ENCODE measurements at regions not wholly inside any gene's neighbourhood (a gene's known extent, or its start where the extent isn't known, plus 50 kb on each side); places are given as distances from the start of the nearest gene placed in this dataset.
"Not testable (repeated sequence)": the region's sequence is repeated elsewhere in the genome, so short reads cannot be mapped to it uniquely, and the experiment has no call there.

GRCh38 chr4:107468812-107469211, 251.2 kb downstream of the PAPSS1 start:
- no peak for DNase-seq (ENCODE audit: low spot score)

DNA sequence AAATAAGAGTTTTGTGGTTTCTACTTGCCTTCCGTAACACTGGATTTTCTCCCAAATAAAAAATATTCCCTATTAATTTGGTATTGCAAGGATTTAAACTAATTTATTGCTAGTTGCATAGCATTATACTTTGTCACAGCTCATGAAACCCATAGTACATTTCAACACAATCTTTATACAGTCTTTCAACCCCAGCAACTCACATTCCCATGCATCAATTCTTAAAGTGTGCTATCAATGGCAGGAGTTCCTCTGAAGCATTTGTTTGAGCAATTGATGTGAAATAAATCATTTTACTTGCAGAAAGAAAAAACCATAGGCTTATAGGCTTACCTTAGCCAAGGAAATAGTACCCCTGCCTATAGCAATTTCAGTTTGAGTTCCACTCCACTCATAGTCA, 251.9 kb downstream of the PAPSS1 start:
- DNase-seq (ENCODE audit: low spot score) = no peak

DNA sequence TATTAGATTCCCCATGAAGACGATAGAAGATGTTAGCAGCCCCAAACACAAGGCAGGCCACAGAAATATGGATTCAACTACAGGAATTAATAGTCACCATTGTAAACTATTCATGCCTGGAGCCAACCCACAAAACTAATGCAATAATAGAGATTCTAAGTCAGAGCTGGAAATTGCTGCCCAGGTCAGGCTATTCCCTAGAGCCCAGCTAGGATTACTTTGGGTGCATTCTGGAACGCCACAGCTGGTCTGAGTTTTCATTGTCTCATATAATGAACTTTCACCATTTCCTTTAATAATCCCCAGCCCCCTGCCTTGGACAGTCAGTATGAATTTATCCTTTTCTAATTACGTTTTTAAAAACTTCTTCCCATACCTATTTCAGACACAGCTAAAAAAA, 252.6 kb downstream of the PAPSS1 start:
- DNase-seq (ENCODE audit: low spot score) = no peak

- DNase-seq (ENCODE audit: low spot score) = no peak
Observed at GRCh38 chr4:107458194-107458593, 261.8 kb downstream of the PAPSS1 start.

GRCh38 chr4:107453987-107454386, 266.0 kb downstream of the PAPSS1 start:
- no peak for DNase-seq (ENCODE audit: low spot score)

GRCh38 chr4:107452717-107453630, 267.1 kb downstream of the PAPSS1 start:
- DNase-seq (ENCODE audit: low spot score) = no peak

DNA sequence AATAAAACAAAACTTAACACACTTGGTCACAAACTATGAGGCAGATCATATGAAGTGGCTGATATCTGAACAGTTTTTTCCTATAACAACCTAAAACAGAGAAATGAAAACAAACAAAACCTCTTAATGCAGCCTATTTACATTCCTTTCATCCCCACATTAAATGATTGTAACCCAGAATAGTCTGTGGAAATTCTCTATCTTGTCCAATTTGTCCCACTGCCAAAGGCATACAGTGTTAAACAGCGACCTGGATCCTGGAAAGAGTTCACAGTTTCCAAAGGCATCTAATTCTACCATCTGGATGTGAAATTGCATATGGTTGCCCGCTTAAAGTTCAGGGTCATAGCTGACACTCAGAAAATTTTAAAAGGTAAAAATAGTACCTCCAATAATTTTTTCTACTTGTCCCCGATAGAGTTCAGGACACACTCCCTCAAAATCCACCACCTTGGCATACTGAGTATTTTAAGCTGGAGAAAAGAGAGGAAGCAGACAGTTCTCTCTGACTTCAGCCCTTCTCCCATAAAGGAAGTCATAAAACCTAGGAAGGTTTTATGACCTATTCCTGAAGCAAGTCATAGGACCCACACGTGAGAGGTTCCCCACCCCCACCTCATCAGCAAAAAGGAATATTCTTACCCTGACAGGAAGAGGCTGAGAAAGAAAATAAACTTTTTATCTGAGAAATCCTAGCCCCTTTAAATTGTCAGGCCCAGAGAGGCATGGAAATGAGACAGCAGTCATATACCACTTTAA, 270.2 kb downstream of the PAPSS1 start:
- DNase-seq (ENCODE audit: low spot score) = peak; percentile 2

DNA sequence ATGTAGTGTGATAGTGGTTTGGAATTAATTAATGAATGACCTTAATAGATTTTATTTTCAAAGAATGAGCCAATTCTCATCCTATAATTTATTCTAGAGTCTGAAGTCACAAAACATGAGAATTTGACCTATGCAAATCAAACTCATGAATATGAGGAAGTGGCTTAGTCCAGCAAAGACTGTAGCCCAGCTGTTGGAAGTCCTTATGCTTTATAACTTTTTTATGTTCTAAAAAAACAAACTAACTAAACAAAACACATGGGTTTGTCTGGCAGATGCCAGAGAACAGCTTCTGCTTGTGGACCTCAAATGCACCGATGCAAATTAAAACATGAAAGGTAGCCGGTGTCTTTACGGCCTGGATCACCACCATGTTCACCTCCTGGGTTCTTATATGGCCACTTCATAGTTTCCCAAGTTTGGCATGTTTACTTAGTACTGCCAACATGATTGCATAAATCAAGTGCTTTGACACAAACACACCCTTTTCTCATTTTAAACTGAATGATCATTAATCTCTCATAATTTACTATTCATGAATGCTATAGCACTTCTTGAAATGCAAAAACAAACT, 277.4 kb downstream of the PAPSS1 start:
- no peak for DNase-seq (ENCODE audit: low spot score)

DNA sequence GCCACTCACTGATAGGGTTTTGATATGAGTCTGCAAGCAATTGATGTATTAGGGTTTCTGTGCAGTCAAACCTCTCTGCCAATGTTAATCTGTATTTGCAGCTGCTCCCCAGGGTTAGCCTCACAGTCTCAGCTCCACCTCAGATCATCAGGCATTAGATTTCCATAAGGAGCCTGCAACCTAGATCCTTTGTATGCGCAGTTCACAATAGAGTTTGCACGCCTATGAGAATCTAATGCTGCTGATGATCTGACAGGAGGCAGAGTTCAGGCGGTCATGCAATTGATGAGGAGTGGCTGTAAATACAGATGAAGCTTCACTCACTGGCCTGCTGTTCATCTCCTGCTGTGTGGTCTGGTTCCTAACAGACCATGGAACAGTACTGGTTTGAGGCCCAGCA, 280.6 kb downstream of the PAPSS1 start:
- no peak for DNase-seq (ENCODE audit: low spot score)

DNA sequence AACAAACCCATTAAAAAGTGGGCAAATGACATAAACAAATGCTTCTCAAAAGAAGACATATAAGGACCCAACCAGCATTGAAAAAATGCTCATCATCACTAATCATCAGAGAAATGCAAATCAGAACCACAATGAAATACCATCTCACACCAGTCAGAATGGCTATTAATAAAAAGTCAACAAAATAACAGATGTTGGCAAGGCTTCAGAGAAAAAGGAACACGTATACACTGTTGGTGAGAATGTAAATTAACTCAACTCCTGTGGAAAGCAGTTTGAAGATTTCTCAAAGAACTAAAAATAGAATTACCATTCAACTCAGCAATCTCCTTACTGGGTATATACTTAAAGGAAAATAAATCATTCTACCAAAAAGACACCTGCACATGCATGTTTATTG, 283.6 kb downstream of the PAPSS1 start:
- not testable (repeated sequence) for DNase-seq (ENCODE audit: low spot score)

DNA sequence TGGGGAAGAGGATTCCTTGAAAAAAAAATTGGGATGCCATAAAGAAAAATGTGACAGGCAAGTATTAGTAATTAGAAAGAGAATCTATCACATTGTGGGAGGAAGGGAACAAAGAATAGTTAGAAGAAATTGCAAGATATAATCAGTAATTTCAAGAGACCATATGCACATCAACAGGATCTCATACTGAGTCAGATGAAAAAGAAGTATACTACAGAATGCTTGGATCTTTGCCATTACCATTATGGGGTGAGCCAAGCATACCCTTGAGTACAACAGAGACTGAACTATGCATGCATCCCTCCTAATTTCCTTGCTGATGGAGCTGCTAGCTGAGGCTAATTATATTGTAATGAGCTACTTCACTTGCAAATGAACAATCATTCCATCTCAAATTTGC, 287.6 kb downstream of the PAPSS1 start:
- no peak for DNase-seq (ENCODE audit: low spot score)

DNA sequence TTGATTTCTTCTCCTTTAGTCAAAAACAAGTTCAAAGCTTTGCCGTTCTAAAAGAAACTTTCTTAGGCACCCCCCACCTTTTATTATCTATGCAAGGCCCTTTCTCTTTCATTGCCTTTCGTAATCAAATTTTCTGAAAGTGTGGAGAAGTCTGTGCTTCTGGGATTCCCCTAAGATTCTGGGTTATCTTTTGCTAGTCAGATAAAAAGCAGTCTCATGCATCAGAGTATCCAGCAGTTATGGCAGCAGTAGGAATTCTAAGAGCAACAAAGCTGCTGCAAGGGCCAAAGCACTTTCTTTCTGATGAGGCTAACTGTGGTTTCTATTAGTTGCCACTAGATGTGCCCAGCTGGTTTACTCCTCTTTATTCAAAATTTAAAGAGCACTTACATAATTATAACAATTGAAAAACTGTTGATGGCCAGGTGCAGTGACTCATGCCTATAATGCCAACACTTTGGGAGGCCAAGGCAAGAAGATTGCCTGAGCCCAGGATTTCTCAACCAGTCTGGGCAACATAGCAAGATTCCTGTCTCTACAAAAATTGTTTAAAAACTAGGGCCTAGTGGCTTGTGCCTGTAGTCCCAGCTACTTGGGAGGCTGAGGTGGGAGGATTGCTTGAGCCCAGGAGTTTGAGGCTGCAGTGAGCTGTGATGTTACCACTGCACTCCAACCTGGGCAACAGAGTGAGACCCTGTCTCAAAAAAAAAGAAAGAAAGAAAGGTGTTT, 296.2 kb downstream of the PAPSS1 start:
- DNase-seq (ENCODE audit: low spot score) = no peak

DNA sequence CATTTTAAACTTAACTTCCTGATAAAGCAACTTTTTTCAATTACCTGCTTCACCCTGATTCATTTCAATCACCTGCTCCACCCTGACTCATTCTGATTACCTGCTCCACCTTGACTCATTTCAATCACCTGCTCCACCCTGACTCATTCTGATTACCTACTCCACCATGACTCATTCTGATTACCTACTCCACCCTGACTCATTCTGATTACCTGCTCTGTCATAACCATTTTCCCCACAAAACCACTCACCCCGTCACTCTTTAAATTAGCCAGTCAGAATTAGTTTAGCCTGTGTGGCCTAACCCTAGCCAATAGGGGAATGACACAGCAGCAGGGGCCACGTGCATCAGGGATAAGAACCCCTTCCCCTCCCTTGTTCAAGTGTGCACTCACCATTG, 300.5 kb downstream of the PAPSS1 start:
- DNase-seq (ENCODE audit: low spot score) = peak; percentile 3

DNA sequence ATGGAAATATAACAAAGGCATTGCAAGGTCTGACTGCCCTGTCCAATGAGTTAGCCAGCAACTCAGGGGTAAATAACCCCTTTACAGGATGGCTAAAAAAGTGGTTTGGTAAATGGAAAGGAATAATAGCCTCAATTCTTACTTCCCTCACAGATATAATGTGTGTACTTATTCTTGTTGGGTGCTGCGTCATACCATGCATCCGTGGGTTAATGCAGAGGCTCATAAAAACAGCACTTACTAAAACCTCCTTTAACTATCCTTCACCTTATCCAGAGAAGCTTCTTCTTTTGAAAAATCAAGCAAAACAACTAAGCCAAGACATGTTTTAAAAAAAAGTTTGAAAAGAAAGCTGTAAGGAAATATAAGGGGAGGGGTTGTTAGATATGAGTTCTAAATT, 301.0 kb downstream of the PAPSS1 start:
- no peak for DNase-seq (ENCODE audit: low spot score)

- DNase-seq (ENCODE audit: low spot score) = not testable (repeated sequence)
Observed at GRCh38 chr4:107415490-107415889, 304.5 kb downstream of the PAPSS1 start.

DNA sequence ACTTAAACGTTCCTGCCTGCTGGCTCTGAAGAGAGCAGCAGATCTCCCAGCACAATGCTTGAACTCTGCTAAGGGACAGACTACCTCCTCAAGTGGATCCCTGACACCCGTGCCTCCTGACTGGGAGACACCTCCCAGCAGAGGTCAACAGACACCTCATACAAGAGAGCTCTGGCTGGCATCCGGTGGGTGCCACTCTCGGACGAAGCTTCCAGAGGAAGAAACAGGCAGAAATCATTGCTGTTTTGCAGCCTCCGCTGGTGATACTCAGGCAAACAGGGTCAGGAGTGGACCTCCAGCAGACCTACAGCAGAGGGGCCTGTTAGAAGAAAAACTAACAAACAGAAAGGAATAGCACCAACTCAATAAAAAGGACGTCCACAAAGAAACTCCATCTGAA, 310.2 kb downstream of the PAPSS1 start:
- not testable (repeated sequence) for DNase-seq (ENCODE audit: low spot score)

DNA sequence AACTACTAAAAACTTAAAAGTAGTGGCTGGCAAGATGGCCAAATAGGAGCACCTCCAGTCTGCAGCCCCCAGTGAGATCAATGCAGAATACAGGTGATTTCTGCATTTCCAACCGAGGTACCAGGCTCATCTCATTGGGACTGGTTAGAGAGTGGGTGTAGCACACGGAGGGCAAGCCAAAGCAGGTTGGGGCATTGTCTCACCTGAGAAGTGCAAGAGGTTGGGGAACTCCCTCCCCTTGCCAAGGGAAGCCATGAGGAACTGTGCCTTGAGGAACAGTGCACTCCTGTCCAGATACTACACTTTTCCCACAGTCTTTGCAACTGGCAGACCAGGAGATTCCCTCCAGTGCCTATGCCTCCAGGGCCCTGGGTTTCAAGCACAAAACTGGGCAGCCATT, 311.1 kb downstream of the PAPSS1 start:
- no peak for DNase-seq (ENCODE audit: low spot score)

- no peak for DNase-seq (ENCODE audit: low spot score)
Observed at GRCh38 chr4:107404591-107405300, 315.3 kb downstream of the PAPSS1 start.

DNA sequence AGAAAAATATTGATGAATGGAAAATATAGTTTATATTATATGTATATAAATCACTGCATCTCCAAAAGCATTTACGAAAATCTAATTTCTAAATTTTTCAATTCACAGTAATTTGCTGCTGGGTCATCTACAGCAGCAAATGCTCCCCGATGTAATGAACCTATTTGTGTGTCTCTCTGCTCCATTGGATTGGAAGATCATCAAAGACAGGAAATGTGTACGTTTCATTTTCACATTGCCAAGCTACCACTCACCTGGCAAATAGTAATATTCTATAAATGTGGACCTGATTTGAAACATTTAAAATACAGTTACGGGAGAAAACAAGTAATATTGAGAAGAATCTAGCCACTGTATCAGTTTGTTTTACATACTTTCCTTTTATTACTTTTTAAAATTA, 317.7 kb downstream of the PAPSS1 start:
- DNase-seq (ENCODE audit: low spot score) = no peak

GRCh38 chr4:107392951-107393350, 327.1 kb downstream of the PAPSS1 start:
- DNase-seq (ENCODE audit: low spot score) = no peak

DNA sequence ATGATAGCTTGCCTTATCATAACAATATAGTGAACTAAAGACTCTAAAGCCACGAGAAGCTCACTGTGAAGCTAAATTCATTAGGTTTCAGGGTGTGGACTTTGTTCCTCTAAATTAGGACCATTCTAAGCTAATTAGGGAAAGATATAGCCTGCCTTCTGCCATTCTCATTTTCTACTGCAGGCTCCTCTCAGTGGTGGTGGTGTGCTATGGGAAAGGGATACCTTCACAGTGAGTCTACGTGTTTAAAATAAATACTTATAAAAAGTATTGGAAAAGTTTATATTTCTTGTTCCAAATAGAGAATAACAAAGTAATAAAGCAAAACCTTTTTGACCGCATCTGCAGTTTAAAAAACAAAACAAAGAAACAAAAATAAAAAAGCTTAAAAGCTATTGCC, 327.7 kb downstream of the PAPSS1 start:
- no peak for DNase-seq (ENCODE audit: low spot score)

DNA sequence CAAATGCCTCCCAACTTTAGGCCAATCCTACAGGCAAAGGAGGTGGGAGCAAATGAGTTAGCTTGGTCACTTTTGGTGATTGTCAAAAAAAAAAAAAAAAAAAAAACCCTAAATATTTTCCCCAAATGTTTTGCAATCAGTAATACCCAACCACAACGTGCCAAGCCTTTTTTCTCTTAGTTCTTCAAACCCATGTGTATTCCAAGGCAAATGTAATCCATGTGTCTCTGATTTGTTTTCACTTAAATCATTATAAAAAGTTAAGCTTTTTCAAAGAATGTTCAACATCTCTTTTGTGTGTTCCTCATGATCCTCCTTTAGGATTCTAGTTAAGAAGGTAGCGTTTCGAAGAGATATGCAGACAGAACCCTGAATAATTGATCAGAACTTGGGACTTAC, 328.4 kb downstream of the PAPSS1 start:
- no peak for DNase-seq (ENCODE audit: low spot score)
